Epithelial cell of esophagus (primary cell): ENCODE measurements at regions not wholly inside any gene's neighbourhood (a gene's known extent, or its start where the extent isn't known, plus 50 kb on each side); places are given as distances from the start of the nearest gene placed in this dataset.

Source experiments
- DNase-seq: peaks from one replicate; pipeline ENCODE4 v3.0.0; 2010; ENCODE audit warnings: low read depth
- H3K4me3 ChIP-seq: 2 replicates; pipeline ENCODE4 v1.5.1; 2011; ENCODE audit warnings: mild to moderate bottlenecking, low read length, control low read depth
- TF ChIP-seq, protein P1 (sequence below): IDR thresholded peaks from 2 replicates; pipeline ENCODE4 v1.5.1; 2011; ENCODE audit warnings: low read depth, mild to moderate bottlenecking, low read length, control low read depth, inconsistent platforms; ENCODE audit not compliant: insufficient read depth; ENCODE audit errors: missing control alignments

DNA sequence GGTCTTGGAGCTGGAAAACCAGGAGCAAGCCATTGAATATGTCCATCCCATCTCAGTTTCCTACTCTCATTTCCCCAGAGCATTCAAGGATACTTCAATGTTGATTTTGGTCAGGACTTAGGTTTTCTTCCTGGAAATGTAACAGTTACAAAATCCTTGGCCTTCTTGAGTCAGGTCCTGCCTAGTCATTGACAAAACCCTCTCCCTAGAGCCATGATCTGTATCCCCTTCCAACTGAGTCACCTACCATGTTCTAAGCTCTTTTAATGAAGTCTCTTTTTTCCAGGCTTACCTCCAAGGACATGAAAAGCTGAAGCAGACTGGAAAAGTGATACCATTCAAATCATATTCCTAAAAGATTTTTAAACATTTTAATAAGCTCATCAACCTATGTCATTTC lies 549.2 kb downstream of the GALC start:
- DNase-seq: peak; percentile 59
- TF ChIP-seq, protein P1, sequence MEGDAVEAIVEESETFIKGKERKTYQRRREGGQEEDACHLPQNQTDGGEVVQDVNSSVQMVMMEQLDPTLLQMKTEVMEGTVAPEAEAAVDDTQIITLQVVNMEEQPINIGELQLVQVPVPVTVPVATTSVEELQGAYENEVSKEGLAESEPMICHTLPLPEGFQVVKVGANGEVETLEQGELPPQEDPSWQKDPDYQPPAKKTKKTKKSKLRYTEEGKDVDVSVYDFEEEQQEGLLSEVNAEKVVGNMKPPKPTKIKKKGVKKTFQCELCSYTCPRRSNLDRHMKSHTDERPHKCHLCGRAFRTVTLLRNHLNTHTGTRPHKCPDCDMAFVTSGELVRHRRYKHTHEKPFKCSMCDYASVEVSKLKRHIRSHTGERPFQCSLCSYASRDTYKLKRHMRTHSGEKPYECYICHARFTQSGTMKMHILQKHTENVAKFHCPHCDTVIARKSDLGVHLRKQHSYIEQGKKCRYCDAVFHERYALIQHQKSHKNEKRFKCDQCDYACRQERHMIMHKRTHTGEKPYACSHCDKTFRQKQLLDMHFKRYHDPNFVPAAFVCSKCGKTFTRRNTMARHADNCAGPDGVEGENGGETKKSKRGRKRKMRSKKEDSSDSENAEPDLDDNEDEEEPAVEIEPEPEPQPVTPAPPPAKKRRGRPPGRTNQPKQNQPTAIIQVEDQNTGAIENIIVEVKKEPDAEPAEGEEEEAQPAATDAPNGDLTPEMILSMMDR: no peak
- H3K4me3 ChIP-seq: no peak overlapping the region

DNA sequence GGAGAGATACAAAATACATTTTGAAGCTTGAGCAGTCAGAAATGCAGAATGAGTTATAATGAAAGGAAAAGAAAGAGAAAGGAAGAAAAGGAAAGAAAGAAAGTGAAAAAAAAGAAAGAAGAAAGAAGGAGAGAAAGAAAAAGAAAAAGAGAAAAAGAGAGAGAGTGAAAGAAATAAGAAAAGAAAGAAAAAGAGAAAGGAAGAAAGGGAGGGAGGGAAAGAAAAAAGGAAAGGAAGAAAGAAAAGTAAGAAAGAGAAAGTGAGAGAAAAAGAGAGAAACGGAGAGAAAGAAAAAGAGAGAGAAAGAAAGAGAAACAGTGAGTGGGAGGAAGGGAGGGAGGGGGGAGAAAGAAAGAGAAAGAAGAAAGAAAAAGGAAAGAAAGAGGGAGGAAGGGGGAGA lies 549.9 kb downstream of the GALC start:
- DNase-seq: no peak
- H3K4me3 ChIP-seq: no peak overlapping the region
- TF ChIP-seq, protein P1: no peak

DNA sequence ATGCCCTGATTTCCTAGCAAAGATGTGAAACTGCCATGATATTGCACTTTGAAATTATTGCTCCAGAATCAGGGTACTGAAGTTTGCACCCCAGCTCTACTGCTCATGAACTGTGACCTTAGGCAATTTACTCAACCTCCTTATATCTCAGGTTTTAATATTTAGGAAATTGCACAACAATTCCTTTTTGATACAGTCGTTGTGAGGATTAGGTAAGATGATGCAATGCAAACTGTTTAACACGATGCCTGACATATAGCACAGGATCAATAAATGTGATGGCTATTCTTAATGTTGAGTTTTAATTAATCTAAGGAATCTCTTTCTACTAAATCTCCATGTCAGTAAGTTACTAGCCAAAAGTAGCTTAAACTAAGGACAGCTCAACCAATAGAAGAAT lies 555.8 kb downstream of the GALC start:
- no peak for DNase-seq
- TF ChIP-seq, protein P1: no peak
- H3K4me3 ChIP-seq: no peak overlapping the region

DNA sequence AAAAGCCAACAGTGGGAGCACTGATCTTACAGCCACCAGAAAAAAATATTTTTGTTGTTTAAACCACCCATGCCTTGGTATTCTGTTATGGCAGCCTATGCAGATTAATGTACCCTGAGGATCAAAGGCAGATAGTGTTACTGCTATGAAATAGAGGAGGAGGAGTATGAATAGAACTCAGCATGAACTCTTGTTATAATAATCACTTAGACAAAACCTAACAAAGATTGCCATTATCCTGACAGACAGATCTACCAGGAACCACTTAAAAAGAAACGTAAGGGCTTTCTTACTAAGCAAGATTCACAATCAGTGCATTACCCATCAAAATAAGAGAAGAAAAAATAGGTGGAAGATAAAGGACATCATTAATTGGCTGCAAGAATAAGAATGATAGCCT lies 558.3 kb downstream of the GALC start:
- TF ChIP-seq, protein P1: no peak
- DNase-seq: no peak
- H3K4me3 ChIP-seq: no peak overlapping the region

DNA sequence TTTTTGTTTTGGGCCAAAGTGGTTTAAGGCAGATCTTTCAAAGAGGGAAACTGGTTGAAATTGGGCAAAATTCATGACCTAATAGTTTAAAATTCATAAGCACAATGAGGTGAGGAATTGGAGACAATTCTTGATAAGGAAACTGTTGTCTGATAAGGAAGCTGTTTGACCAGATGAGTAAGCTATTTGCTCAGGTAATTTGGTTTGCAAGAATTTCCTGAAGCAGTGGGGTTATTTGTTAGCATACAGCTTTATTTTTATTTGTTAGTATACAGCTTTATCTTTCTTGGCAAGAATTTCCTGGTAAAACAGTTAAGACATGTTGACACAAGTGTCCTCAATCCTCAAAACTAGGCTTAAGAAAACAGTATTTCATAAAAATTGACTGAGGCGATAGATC lies 559.0 kb downstream of the GALC start:
- TF ChIP-seq, protein P1: no peak
- DNase-seq: peak; percentile 20
- no peak overlapping the region for H3K4me3 ChIP-seq

DNA sequence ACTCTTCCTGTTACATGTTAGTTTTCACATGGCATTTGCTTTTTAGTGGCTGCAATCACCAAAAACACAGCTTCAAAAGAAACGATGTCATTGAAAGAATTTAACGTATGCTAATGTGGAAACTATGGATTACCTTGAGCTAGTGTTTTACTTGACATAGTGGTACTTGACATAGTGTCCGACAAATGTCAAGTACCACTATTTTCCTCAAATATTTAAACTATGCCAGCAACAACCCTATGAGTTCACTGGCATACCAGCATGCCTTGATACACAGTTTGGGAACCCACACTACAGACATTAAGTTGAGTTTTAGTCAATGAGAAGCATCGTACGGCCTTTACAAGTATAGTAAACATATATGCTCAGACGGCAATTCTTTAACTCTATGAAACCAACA lies 560.3 kb downstream of the GALC start:
- no peak for DNase-seq
- TF ChIP-seq, protein P1: no peak
- H3K4me3 ChIP-seq: no peak overlapping the region

DNA sequence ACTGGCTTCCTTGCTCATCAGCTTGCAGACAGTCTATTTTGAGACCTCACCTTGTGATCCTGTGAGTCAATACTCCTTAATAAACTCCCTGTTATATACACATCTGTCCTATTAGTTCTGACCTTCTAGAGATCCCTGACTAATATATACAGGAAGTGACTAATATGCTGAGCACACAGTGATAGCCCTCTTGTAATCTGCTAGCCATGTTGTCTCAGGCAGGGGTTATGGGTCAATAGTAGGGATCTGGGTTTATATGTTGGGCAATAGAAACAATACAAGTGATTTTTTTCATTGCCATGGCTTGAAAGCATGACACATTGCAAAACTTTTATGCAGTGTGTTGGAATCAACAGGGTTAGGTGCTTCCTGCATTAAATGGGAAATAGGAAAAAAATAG lies 562.2 kb downstream of the GALC start:
- DNase-seq: peak; percentile 95
- H3K4me3 ChIP-seq: no peak overlapping the region
- TF ChIP-seq, protein P1: no peak
